ENCODE measurements at regions not wholly inside any gene's neighbourhood (a gene's known extent, or its start where the extent isn't known, plus 50 kb on each side); places are given as distances from the start of the nearest gene placed in this dataset.

DNA sequence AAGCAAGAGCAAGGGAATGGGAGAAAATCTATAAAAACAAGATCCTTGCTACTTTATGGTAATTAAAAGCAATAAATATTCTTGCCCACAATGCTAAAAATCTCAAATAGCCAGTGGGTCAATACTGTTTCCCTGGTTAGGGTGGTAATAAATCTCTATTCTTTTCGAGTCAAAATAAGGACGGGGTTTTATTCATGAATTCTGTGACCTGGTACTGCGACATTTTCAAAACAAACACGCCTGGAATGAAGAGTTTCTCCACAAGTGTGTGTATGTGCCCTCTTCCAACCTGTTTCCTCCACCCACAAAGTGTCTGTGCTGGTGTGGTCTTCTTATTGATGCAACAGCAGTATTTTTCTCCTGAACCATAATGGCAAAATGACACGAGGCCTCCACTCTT is 358.8 kb upstream of the BRINP1 start:
- no CpG with 5 or more reads among the region's 5 CpGs for WGBS (ENCODE audit: extremely low coverage, insufficient read length, low lambda C conversion rate)
- H4K5ac ChIP-seq (ENCODE audit: insufficient read length, low read depth, low read length) = no peak overlapping the region
- H3K23me2 ChIP-seq (ENCODE audit: insufficient read length, low read depth, low read length, poor library complexity, severe bottlenecking) = no peaks in the 10 kb centered on the region
- H4K8ac ChIP-seq (replicated peaks; ENCODE audit: insufficient read length, low read depth, low read length) = no peak overlapping the region
- H3K4me1 ChIP-seq (ENCODE audit: insufficient read depth, low read length) = no peaks in the 10 kb centered on the region
- H3K27me3 ChIP-seq (ENCODE audit: insufficient read depth, low read length) = no peaks in the 10 kb centered on the region
- Mint-ChIP-seq H3K9me3 (peaks cover 2 to 4% of the 10 kb centered on the region in 2 experiments; a peak in 1 of 5 replicates), H3K27ac (no peak overlapping the region), H3K4me1 (peaks cover 3 to 17% of the 10 kb centered on the region in 2 experiments; a peak in 3 of 4 replicates), H3K4me3 (no peak overlapping the region), H3K27me3 (ENCODE audit: low read depth) (peaks cover 2% of the 10 kb centered on the region; the same call in 1 of the 2 replicates), H3K36me3 (ENCODE audit: insufficient read depth in 1 of 3, low read depth in 3 of 3) (peaks cover 0 to 3% (median 0%) of the 10 kb centered on the region in 3 experiments; a peak in 2 of 7 replicates)
- H4K20me1 ChIP-seq (ENCODE audit: control insufficient read depth, insufficient read depth, insufficient read length) = no peaks in the 10 kb centered on the region
- no peak overlapping the region for H3K9ac ChIP-seq (ENCODE audit: extremely low read depth, insufficient read length, low read length)
- H3K18ac ChIP-seq (ENCODE audit: insufficient read length, low read depth, low read length) = no peak overlapping the region
- no peak overlapping the region for H4K91ac ChIP-seq (ENCODE audit: insufficient read length, low read depth, low read length)
- no peak overlapping the region for H3K56ac ChIP-seq (ENCODE audit: insufficient read length, low read depth, low read length)
- H3T11ph ChIP-seq (ENCODE audit: low read length) = no peak overlapping the region
- H3K4ac ChIP-seq (ENCODE audit: low read depth, low read length) = no peak overlapping the region
- H3K4me2 ChIP-seq (ENCODE audit: insufficient read depth, insufficient read length, low read length) = no peak overlapping the region
- no peak overlapping the region for H2AK5ac ChIP-seq (ENCODE audit: insufficient read length, low read length)
- no peak overlapping the region for H2BK15ac ChIP-seq (ENCODE audit: low read depth, low read length)
- H3K23ac ChIP-seq (ENCODE audit: insufficient read length, low read depth, low read length) = no peak overlapping the region
- no peak overlapping the region for H3K14ac ChIP-seq (ENCODE audit: insufficient read depth, low read length)
- no peaks in the 10 kb centered on the region for H3K79me2 ChIP-seq (ENCODE audit: insufficient read depth, low read length)
- no peak overlapping the region for H2BK20ac ChIP-seq (ENCODE audit: low read depth, low read length, poor library complexity, severe bottlenecking)
- no peak overlapping the region for H2BK12ac ChIP-seq (ENCODE audit: insufficient read length, low read depth, low read length)
- H2AFZ ChIP-seq (ENCODE audit: low read length) = no peak overlapping the region
- no peaks in the 10 kb centered on the region for H3K9me3 ChIP-seq (ENCODE audit: control insufficient read depth, low read depth, low read length)
- no peak overlapping the region for H2BK5ac ChIP-seq (ENCODE audit: insufficient read length, low read length)
- no peak overlapping the region for H3K27ac ChIP-seq (ENCODE audit: insufficient read length, low read depth, low read length)
- H2BK120ac ChIP-seq (ENCODE audit: low read depth, low read length, poor library complexity, severe bottlenecking) = no peak overlapping the region
- TF ChIP-seq CTCF (conservative IDR thresholded peaks at IDR 0.05) = no peak
- H3K79me1 ChIP-seq (ENCODE audit: insufficient read depth, low read depth, low read length, poor library complexity, severe bottlenecking) = no peaks in the 10 kb centered on the region
- DNase-seq = no peak

Measured in H9 (cell line).